ENCODE measurements at regions not wholly inside any gene's neighbourhood (a gene's known extent, or its start where the extent isn't known, plus 50 kb on each side); places are given as distances from the start of the nearest gene placed in this dataset.

- TF ChIP-seq, protein P1, sequence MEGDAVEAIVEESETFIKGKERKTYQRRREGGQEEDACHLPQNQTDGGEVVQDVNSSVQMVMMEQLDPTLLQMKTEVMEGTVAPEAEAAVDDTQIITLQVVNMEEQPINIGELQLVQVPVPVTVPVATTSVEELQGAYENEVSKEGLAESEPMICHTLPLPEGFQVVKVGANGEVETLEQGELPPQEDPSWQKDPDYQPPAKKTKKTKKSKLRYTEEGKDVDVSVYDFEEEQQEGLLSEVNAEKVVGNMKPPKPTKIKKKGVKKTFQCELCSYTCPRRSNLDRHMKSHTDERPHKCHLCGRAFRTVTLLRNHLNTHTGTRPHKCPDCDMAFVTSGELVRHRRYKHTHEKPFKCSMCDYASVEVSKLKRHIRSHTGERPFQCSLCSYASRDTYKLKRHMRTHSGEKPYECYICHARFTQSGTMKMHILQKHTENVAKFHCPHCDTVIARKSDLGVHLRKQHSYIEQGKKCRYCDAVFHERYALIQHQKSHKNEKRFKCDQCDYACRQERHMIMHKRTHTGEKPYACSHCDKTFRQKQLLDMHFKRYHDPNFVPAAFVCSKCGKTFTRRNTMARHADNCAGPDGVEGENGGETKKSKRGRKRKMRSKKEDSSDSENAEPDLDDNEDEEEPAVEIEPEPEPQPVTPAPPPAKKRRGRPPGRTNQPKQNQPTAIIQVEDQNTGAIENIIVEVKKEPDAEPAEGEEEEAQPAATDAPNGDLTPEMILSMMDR (IDR thresholded peaks at IDR 0.05; ENCODE audit: low read depth, low read length): no peak
- TF ChIP-seq EZH2phosphoT487 (IDR thresholded peaks at IDR 0.05; ENCODE audit: low read depth): no peak
Observed at GRCh38 chr2:71893646-71894045, 254.0 kb downstream of the CYP26B1 start.
